ENCODE measurements at regions not wholly inside any gene's neighbourhood (a gene's known extent, or its start where the extent isn't known, plus 50 kb on each side); places are given as distances from the start of the nearest gene placed in this dataset.

- DNase-seq (ENCODE audit: low read depth) = no peak
- H3K4me3 ChIP-seq (ENCODE audit: low read length) = no peak overlapping the region
- TF ChIP-seq CTCF (conservative IDR thresholded peaks at IDR 0.05; ENCODE audit: low read length) = no peak
Measured at GRCh38 chr12:108021949-108022522, 107.1 kb upstream of the WSCD2 start.

- DNase-seq (ENCODE audit: low read depth) = no peak
- H3K4me3 ChIP-seq (ENCODE audit: low read length) = no peak overlapping the region
- no peak for TF ChIP-seq CTCF (conservative IDR thresholded peaks at IDR 0.05; ENCODE audit: low read length)
Measured at GRCh38 chr12:108029051-108029835, 99.8 kb upstream of the WSCD2 start.

- TF ChIP-seq CTCF (conservative IDR thresholded peaks at IDR 0.05; ENCODE audit: low read length) = no peak
- H3K4me3 ChIP-seq (ENCODE audit: low read length) = no peak overlapping the region
- no peak for DNase-seq (ENCODE audit: low read depth)
Measured at GRCh38 chr12:108033090-108033489, 96.0 kb upstream of the WSCD2 start.

GRCh38 chr12:108035372-108035771, 93.7 kb upstream of the WSCD2 start:
- H3K4me3 ChIP-seq (ENCODE audit: low read length) = no peak overlapping the region
- DNase-seq (ENCODE audit: low read depth) = no peak
- TF ChIP-seq CTCF (conservative IDR thresholded peaks at IDR 0.05; ENCODE audit: low read length) = no peak

GRCh38 chr12:108037960-108038359, 91.1 kb upstream of the WSCD2 start:
- H3K4me3 ChIP-seq (ENCODE audit: low read length) = no peak overlapping the region
- TF ChIP-seq CTCF (conservative IDR thresholded peaks at IDR 0.05; ENCODE audit: low read length) = no peak
- DNase-seq (ENCODE audit: low read depth) = no peak

GRCh38 chr12:108039794-108040193, 89.3 kb upstream of the WSCD2 start:
- no peak overlapping the region for H3K4me3 ChIP-seq (ENCODE audit: low read length)
- no peak for DNase-seq (ENCODE audit: low read depth)
- TF ChIP-seq CTCF (conservative IDR thresholded peaks at IDR 0.05; ENCODE audit: low read length) = no peak

- H3K4me3 ChIP-seq (ENCODE audit: low read length) = no peak overlapping the region
- TF ChIP-seq CTCF (conservative IDR thresholded peaks at IDR 0.05; ENCODE audit: low read length) = no peak
- no peak for DNase-seq (ENCODE audit: low read depth)
Measured at GRCh38 chr12:108040947-108041346, 88.1 kb upstream of the WSCD2 start.
